KMS-11 (cell line): ENCODE measurements at regions not wholly inside any gene's neighbourhood (a gene's known extent, or its start where the extent isn't known, plus 50 kb on each side); places are given as distances from the start of the nearest gene placed in this dataset.

ENCODE experiments used
- H2AFZ ChIP-seq: fragments of 200-600 bp; sonication (generic); 2 replicates; pipeline ENCODE4 v1.6.1; 2016; ENCODE audit warnings: antibody characterized with exemption, mixed run types, low read depth
- H3K27ac ChIP-seq: fragments of 200-600 bp; sonication (generic); 2 replicates; pipeline ENCODE4 v1.6.1; 2016; ENCODE audit warnings: mild to moderate bottlenecking, mixed run types
- H3K27me3 ChIP-seq: fragments of 200-600 bp; sonication (generic); 2 replicates; pipeline ENCODE4 v1.6.1; 2017; ENCODE audit warnings: mild to moderate bottlenecking, low read depth, mixed run types, moderate library complexity; ENCODE audit not compliant: insufficient read depth
- H3K36me3 ChIP-seq: fragments of 200-600 bp; sonication (generic); 2 replicates; pipeline ENCODE4 v1.6.1; 2017; ENCODE audit warnings: mild to moderate bottlenecking, mixed run types; ENCODE audit not compliant: insufficient read depth
- H3K4me1 ChIP-seq: fragments of 200-600 bp; sonication (generic); 2 replicates; pipeline ENCODE4 v1.6.1; 2016; ENCODE audit warnings: mild to moderate bottlenecking, low read depth, mixed run types; ENCODE audit not compliant: poor library complexity, severe bottlenecking
- H3K4me2 ChIP-seq: fragments of 200-600 bp; sonication (generic); 2 replicates; pipeline ENCODE4 v1.7.0; 2016; ENCODE audit warnings: mild to moderate bottlenecking, mixed run types
- H3K4me3 ChIP-seq: fragments of 200-600 bp; sonication (generic); IDR thresholded peaks from 2 replicates; pipeline ENCODE4 v1.6.1; 2017; ENCODE audit warnings: low read depth, low read length, mixed read lengths; ENCODE audit not compliant: insufficient read depth
- H3K79me2 ChIP-seq: fragments of 200-600 bp; sonication (generic); 2 replicates; pipeline ENCODE4 v1.6.1; 2016; ENCODE audit warnings: low read depth, mixed run types; ENCODE audit not compliant: insufficient read depth
- H3K9ac ChIP-seq: fragments of 200-600 bp; sonication (generic); 2 replicates; pipeline ENCODE4 v1.6.1; 2016; ENCODE audit warnings: mild to moderate bottlenecking, mixed run types
- H4K20me1 ChIP-seq: fragments of 200-600 bp; sonication (generic); 2 replicates; pipeline ENCODE4 v1.6.1; 2016; ENCODE audit warnings: mild to moderate bottlenecking, mixed run types; ENCODE audit not compliant: insufficient read depth
- CTCF ChIP-seq: fragments of 200-600 bp; sonication (generic); conservative IDR thresholded peaks from 2 replicates; pipeline ENCODE4 v1.6.1; 2017; ENCODE audit warnings: low read depth, mild to moderate bottlenecking, antibody characterized with exemption, low read length, moderate library complexity, mixed read lengths

- Histone ChIP-seq H3K4me1 (no peaks in the 10 kb centered on the region), H4K20me1 (no peaks in the 10 kb centered on the region), H3K27me3 (no peaks in the 10 kb centered on the region), H3K79me2 (no peaks in the 10 kb centered on the region), H3K27ac (no peak overlapping the region), H3K4me2 (no peak overlapping the region), H3K36me3 (no peaks in the 10 kb centered on the region), H3K9ac (no peak overlapping the region), H3K4me3 (no peak overlapping the region), H2AFZ (no peak overlapping the region)
- TF ChIP-seq CTCF: no peak
These were observed 76.2 kb upstream of the ZNF608 start for GRCh38 chr5:124822647-124823046.

GRCh38 chr5:124823380-124823779, 76.9 kb upstream of the ZNF608 start:
- H3K4me2 ChIP-seq: no peak overlapping the region
- H3K79me2 ChIP-seq: no peaks in the 10 kb centered on the region
- no peak overlapping the region for H3K4me3 ChIP-seq
- TF ChIP-seq CTCF: no peak
- H3K4me1 ChIP-seq: no peaks in the 10 kb centered on the region
- no peak overlapping the region for H3K9ac ChIP-seq
- no peaks in the 10 kb centered on the region for H4K20me1 ChIP-seq
- H2AFZ ChIP-seq: no peak overlapping the region
- no peak overlapping the region for H3K27ac ChIP-seq
- no peaks in the 10 kb centered on the region for H3K27me3 ChIP-seq
- no peaks in the 10 kb centered on the region for H3K36me3 ChIP-seq

- no peak for TF ChIP-seq CTCF
- H3K4me3 ChIP-seq: no peak overlapping the region
- no peak overlapping the region for H3K4me2 ChIP-seq
- no peaks in the 10 kb centered on the region for H3K36me3 ChIP-seq
- no peaks in the 10 kb centered on the region for H3K27me3 ChIP-seq
- no peaks in the 10 kb centered on the region for H3K79me2 ChIP-seq
- H3K27ac ChIP-seq: no peak overlapping the region
- H3K4me1 ChIP-seq: no peaks in the 10 kb centered on the region
- H3K9ac ChIP-seq: no peak overlapping the region
- H4K20me1 ChIP-seq: no peaks in the 10 kb centered on the region
- no peak overlapping the region for H2AFZ ChIP-seq
These were observed 78.3 kb upstream of the ZNF608 start for GRCh38 chr5:124824637-124825158.

- no peaks in the 10 kb centered on the region for H3K36me3 ChIP-seq
- H3K27ac ChIP-seq: no peak overlapping the region
- H3K4me2 ChIP-seq: no peak overlapping the region
- H3K9ac ChIP-seq: no peak overlapping the region
- no peak for TF ChIP-seq CTCF
- H3K79me2 ChIP-seq: no peaks in the 10 kb centered on the region
- H3K4me3 ChIP-seq: no peak overlapping the region
- H4K20me1 ChIP-seq: no peaks in the 10 kb centered on the region
- H2AFZ ChIP-seq: no peak overlapping the region
- no peaks in the 10 kb centered on the region for H3K4me1 ChIP-seq
- no peaks in the 10 kb centered on the region for H3K27me3 ChIP-seq
These were observed 79.0 kb upstream of the ZNF608 start for GRCh38 chr5:124825250-124825982.
